Prostate gland (tissue), 2 donors: ENCODE measurements at regions not wholly inside any gene's neighbourhood (a gene's known extent, or its start where the extent isn't known, plus 50 kb on each side); places are given as distances from the start of the nearest gene placed in this dataset.

Source experiments
- CTCF ChIP-seq, 4 experiments: fragments of 200-600 bp in 2 of 4; fragments of 450-650 bp in 2 of 4; sonication (generic) in 2 of 4; IDR thresholded peaks; 1 replicate in 3 of 4; 2 replicates in 1 of 4; pipeline ENCODE4 v1.5.1; 2016 to 2019; ENCODE audit warnings: antibody characterized with exemption in 4 of 4, mild to moderate bottlenecking in 2 of 4, moderate library complexity in 2 of 4
- POLR2A ChIP-seq: fragments of 450-650 bp; IDR thresholded peaks from one replicate; pipeline ENCODE4 v1.6.1; 2016; ENCODE audit warnings: antibody characterized with exemption, mild to moderate bottlenecking

GRCh38 chr4:19746377-19746776, 505.3 kb upstream of the SLIT2 start:
- no peak for TF ChIP-seq POLR2A
- no peak for TF ChIP-seq CTCF (IDR thresholded peaks at IDR 0.05)
